ENCODE measurements at regions not wholly inside any gene's neighbourhood (a gene's known extent, or its start where the extent isn't known, plus 50 kb on each side); places are given as distances from the start of the nearest gene placed in this dataset.

DNA sequence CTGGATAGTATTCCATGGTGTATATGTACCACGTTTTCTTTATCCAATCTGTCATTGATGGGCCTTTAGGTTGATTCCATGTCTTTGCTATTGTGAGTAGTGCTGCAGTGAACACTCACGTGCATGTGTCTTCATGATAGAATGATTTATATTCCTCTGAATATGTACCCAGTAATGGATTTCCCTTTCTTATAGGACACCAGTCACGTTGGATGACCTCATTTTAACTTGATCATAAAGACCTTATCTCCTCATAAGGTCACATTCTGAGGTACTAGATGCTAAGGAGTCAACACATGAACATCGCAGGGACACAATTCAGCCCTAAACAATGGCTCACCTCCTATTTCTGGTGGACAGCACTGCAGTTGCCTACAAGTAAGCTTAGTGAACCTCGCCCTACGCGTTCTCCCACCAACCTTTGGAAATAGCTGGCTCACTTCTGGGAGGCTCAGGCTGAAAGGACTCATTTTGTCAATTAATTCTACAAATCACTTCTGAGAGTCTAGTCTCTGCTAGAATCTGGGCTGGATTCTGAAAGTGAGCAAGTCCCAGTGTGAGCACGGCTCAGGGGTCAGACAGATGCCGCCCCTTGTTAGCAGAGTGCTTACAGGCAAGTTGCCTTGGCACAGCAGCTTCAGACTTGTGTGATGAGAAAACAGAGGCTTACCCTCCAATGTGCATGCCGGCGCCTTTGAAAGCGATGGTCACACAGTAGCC is 183.8 kb upstream of the GSC start:
- DNase-seq, result no peak

DNA sequence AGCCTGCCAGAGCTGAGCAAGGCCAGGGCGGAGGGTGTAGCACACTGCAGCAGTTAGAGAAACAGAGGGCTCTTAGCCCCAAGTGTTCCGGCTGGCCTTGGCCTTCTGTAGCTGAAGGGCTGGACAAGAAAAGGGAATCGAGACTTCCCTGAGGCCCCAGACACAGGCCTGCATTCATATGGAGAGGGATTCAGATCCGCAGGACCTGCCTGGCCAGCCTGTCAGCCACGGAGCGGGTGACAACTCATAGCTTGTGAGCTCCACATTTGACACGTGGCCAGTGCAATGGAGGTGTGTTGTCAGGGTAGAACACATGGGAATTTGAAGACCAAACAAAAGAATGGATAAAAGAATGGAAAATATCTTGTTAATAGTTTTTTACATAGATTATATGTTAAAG is 182.2 kb upstream of the GSC start:
- no peak for DNase-seq

DNA sequence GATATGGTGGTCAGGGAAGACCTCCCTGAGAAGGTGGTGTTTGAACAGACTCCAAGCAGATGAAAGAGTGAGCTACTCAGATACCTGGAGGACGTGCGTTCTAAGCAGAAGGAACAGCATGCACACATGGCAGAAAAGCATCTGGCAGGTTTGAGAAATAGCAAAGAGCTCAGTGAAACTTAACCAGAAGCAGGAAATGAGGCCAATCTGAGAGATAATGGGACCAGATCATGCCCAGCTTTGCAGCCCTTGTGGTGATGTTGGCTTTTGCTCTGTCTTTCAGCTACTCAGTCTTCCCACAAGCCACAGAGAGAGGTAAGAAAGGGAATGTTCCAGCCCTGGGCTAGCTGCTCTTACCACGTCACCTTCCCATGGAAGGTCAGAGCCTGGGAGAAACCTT is 176.3 kb upstream of the GSC start:
- DNase-seq, result peak; percentile 53

DNA sequence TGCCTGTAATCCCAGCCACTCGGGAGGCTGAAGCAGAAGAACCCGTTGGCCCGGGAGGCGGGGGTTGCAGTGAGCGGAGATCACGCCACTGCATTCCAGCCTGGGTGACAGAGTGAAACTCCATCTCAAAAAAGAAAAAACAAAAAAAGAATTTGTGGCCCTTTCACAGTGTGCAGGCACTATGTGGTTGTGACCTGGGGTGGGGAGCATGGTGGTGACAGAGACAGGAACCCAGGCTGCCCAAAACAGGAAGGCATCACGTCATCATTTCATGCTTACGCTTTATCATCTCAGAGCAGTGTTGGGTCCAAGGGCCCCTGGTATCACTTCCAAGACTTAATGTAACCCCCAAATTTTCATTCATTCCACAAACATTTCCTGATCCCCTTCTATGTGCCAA is 175.7 kb upstream of the GSC start:
- DNase-seq, result peak; percentile 50

DNA sequence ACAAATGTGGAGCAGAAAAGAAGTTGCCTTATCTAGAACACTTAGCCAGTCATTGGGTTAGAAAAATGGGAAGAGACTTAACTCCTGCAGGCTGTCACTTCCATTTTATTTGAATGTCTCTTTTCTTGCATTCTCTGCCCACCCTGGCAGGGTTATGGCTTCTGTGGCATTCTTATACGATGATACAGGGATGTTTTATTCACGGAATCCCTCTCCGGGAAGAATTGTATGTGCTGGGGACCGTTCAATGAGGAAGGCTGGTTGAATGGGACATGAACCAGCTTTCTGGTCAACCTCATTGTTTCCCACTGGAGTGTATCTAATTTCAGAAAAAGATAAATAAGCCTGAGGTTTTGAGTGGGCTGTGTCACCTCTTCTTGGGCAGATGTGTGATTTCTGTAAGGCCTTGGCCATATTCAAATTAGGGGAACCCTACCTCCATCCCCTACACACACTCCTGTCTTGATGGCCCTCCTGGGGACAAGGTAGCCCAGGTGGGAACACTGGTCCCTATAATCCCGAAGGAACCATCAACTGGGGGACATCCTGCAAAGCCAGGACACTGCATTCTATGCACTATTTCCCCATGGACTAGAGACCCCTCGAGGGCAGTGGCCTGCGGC is 174.8 kb upstream of the GSC start:
- DNase-seq, result no peak

DNA sequence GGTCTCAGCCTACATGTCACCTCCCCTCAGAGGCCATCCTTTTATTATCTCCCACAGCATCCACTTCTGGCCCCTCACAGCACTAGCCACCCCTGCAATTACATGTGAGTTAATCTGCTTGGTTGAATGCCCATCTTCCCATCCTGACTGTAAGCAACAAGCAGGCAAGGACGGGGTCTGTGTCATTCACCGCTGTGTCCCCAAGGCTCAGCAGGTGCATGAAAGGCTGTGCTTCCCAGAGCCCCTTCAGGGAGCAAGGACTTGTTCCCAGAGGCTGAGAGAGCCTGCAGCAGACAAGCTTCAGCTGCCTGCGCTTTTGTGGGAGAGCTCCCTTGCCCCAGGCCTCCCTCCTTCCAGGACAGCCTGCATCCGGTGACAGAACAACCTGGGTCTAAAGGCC is 172.7 kb upstream of the GSC start:
- no peak for DNase-seq

DNA sequence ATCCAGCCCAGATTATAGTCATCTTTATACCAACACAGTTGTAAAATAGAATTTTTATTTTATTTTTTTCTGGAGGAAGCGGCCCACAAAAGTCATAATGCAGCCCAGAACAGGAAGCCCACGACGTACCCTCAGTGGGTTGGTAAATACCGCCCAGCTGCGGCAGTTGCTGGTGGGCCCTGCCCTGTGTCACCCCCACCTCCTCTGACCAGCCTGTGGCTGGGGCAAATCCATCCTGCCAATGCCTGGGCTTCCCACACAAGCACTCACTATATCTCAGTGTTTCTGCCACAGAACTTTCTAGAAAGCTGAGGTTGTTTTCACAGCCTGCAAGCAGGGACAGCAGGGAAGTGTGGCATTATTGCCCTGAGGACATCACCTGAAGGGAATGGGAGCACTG is 171.4 kb upstream of the GSC start:
- DNase-seq, result no peak

DNA sequence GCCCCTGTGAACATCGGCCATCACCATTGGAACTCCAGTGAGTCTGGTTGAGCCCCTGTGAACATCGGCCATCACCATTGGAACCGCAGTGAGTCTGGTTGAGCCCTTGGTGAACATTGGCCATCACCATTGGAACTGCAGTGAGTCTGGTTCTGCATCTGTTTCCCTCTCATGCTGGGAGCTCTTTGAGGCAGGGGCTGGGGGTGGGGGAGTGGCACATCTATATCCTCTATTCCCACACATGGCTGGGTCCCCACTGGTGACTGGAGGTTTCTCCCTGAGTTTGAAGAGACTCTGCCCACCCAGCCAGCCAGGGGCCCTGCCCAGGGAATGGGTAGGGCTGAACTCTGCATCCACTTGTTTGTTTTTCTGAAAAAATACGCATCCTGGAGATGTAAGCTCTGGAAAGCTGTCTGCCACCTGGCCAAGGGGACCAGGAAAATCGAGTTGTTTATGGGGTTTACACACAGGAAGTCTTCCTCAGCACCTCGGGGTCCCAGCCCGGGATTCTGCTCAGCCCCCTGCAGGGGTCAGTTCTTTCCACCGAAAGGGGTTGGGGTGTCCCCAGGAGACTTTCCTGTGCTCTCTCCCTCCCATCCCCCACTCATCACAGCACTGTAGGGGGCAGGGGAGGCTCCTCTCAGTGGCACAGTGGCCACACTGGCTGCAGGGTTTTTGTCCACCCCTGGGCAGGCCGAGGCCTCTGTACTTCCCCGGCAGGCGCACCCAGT is 170.5 kb upstream of the GSC start:
- DNase-seq, result no peak

DNA sequence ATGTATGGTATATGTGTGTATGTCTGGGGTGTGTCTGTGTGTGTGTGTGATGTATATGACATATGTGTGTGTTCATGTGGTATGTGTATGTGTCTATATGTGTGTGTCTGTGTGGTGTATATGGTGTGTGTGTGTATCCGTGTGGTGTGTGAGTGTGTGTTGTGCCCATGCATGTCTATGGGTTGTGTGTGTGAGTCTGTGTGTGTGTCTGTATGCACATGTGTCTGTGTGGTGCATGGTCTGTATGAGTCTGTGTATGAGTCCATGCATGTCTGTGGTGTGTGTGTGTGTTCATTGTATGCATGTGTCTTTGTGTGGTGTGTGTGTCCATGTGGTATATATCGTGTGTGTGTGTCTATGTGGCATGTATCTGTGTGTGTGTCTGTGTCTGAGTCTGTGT is 168.1 kb upstream of the GSC start:
- DNase-seq, result no peak

DNA sequence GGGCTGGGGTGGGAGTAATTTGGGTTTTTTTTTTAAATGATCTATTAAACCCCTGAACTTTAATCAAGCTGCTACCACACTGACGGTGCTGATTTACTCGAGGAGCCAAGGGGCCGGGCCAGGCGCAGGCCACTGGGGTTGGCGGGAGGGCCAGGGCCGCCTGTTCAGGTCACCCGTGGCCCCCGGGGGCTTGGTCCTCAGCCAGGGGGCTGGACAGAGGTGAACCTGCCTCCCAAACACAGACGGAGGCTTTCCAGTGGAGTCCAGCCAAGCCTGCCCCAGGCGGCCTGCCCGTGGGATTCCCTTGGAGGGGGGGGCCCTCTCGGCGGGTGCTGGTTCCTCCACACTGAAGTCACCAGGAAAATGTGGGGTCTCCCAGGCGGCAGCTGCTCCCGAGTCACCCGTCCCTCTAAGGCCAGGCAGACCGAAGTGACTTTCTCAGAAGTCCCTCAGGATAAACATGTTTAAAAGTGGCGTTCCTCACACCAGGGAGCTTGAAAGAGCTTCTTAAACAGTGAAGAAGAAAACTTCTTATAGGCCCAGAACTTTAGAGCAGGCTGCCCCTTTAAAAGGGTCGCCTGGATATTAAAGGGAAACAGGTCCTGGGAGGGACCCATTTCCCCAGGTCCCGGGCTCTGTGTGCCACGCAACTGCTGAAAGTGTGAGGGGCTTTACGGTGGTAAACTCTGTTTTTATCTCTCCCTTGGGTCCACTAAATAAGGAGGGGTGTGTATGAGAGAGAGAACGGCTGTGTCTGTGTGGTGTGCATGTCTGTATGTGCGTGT is 167.2 kb upstream of the GSC start:
- no peak for DNase-seq

DNA sequence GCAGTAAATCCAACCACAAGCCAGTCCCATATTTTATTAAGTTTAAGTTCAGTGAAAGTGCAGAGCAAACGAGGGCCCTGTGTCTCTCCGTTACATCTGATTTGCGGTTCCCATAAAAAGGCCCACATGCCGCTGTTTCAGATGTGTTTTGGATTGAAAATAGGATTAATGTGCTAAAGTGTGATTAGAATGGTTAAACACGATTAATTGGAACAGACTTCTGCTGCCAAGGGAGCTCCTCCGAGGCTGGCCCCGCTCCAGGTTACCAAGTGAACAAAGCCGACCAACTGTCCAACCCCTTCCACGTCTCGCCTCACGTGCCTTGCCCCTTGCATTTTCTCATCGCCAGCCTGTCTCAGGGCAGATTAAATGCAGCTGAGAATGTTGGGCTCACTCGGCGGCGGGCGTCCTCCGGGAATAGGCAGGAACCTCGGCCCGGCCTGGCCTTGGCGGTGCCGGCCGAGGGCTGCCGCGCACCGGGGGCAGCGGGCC is 166.5 kb upstream of the GSC start:
- no peak for DNase-seq

DNA sequence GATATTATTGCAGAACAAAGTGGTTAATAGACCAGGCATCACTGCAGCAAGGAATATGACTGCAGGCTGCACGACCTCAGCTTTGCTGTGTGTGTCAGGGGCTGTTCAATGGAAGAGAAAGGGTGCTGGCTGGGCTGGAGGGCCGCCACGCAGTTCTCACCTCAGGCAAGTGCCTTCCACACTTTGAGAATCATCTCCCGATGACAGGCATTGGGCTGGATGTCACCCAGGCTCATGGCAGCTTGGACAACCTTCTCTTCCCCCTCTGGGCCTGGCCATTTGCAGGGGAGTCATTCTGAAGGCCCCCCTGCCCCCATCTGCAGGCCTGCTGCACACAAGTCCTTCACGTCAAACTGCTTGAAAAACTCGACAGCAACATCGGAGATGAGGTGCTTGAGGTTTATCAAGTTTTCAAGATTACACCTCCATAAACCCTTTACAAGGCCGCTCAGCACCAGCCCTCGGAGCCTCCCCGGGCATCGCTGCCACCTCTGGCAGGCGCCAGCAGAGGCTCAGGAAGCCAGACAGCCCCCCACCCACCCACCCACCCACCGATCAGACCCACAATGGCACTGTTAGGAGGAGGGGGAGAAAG is 165.9 kb upstream of the GSC start:
- DNase-seq, result no peak

DNA sequence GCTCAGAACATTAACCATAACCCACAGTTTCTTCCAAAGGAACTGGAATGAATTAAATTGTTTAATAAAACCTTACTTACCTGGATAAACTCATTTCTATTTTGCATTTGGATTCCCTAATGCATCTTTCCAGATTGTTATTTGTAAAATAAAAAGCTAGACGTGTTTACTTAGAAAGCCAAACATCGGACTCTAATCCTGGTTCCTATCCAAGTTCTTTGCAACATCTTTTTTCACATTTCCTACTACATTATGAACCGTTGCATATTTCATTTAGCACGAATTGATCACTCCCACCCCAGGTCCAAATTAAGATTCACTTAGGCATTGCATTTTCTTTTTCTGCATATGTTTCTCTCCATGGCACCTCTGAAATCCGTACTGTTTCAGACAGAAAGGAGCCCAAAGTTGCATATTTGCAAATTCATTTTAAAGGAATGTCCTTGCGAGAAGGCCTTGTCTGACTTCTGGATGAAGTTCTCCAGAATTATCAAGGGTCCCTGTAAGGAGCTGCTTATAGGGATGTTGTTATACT is 164.4 kb upstream of the GSC start:
- no peak for DNase-seq

DNA sequence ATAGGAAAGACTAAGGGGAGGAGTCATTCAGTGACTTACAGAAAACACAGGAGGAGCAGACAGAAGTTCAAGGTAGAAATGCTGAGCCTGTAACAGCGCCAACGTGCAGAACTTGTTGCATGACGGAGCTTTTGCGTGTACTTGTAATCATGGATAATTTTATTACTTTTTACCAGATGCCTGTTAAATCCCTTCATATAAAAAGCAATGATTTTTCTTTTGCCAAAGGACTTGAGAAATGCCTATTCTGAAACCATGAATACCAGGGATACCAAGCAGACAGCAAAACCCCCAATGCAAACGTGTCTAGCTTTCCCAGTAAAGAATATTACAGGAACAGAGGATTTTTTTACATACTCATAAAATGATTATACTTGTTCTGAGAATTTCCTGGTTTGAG is 163.6 kb upstream of the GSC start:
- no peak for DNase-seq

DNA sequence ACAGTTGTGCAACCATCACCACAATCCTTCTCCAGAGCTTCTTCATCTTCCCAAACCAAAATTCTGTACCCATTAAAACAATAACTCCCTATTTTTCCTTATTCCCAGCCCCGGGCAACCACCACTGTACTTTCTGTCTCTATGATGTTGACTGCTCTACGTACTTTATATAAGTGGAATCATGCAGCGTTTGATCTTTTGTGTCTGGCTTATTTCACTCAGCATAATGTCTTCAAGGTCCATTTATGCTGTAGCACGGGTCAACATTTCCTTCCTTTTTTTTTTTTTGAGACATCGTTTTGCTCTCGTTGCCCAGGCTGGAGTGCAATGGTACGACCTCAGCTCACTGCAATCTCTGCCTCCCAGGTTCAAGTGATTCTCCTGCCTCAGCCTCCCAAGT is 162.7 kb upstream of the GSC start:
- DNase-seq, result no peak

DNA sequence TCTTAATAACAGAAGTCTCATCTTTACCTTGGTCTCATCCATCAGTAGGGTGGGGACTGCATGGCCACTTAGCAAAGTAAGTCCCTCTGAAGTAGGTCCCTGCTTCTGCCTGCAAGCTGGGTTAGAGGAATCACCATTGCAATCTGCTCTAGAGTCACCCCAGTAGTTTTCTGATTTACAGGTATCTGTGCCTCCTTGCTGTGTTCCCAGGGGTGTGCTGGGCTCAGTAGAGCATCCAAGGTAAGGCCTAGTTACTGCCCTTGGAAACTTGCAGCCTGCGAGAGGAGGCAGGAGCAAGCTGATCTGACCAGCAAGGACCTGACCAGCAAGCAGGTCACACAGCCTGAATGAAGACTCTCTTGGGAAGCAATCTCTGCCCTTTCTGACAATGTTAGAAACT is 160.8 kb upstream of the GSC start:
- DNase-seq, result no peak

DNA sequence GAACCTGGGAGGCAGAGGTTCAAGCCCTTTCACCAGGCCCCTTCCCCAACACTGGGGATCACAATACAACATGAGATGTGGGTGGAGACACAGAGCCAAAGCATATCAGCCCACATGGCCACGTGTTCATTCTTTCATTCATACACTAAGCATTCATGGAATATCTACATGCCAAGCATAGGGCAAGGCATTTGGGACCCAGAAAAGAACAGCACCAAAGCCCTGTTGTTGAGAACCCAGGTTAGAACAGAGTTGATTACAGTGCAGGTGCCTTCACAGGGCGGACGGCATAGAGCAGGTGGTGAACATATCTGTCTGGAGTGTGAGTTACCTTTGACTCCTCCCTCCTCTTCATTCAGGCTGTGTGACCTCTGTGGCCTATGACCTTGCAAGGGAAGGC is 159.4 kb upstream of the GSC start:
- DNase-seq, result no peak

DNA sequence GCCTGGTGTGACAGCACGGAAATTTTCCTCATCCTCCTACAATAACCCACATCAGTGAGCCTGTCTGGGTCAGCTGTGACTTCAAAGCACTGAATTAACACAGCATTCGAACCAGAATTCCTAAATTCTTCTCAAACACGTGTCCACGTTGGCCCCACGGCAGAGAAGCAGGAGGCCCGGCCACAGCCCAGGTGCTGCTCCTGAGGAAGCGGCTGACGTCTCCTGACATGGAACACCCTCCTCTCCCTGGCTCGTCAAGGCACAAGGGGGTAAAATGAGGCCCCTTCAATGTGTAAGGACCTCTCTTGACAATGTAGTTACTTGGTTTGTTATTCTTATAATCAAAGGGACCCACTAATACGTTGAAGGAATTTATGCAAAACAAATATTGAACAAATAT is 156.3 kb upstream of the GSC start:
- DNase-seq, result no peak

DNA sequence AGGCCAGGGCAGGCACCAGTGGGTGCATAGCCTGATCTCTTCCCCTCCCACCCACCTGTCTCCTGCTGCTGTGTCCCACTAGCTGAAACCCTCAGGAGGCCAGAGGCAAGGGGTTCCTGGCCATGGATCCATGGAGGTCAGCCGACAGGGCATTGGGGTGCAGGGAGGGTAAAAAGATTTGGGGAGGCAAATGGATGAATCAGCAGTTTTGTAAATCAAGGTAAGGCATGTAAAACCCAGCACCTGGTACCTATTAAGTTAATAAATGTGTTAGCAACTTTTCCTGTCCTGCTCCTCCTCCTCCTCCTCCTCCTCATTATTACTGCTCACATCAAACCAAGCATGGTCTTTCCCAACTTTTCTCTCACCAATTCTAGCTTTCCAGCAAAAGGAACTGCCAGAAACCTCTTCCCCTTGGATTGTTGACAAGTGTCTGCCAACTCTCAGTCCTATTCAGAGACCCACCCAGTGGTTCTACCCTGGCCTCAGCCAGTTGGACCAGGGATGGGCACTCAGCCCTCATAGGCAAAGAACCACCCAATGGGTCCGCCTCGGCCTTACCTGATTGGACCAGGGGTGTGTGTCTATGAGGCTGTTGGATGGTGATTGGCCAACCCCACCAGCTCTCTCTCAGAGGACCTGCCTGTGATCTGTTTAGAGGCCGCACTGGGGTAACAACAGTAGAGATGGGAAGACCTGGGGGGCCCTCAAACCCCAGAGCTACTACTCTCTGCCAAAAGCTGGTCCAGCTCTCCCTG is 155.7 kb upstream of the GSC start:
- no peak for DNase-seq

DNA sequence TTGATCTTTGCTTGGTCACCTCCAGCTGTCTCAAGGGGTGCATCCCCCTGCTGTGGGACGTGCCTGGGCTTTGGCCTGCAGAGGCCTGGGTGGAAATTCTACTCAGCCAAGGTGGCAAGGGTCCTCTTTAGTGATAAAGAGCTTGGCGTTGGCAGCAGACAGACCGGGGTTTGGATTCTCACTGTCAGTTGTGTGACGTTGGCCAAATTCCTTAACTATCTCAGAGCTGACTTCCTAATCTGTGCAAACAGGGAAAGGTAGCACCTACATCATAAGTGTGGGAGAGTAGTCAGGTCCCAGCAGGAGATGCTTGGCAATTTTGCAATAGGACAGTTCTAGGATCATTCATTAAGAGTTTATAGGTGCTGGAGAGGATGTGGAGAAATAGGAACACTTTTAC is 154.3 kb upstream of the GSC start:
- DNase-seq, result no peak

DNA sequence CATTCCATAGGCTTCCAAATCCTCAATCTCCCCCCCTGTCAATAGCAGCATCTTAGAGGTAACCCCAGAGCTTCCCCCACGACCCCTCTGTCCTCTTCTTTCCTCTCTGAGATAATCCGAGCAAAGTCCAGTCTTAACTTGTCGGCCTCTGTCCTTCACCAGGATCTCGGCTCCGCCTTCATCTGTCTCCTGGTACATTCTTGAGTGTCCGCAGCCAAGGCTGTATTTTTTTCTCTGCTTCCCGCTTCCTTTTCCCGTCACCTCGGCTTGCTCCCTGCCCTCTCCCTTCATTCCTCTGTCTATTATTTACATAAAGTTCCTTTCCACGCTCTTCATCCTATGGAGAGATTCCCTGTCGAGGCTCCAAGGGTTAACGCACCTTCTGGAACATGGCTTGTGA is 153.9 kb upstream of the GSC start:
- no peak for DNase-seq
